ENCODE measurements at regions not wholly inside any gene's neighbourhood (a gene's known extent, or its start where the extent isn't known, plus 50 kb on each side); places are given as distances from the start of the nearest gene placed in this dataset.

GRCh38 chr6:4658486-4658885, 117.7 kb upstream of the CDYL start:
- no peak overlapping the region for H3K27ac ChIP-seq (ENCODE audit: low read length)
- no peak for DNase-seq (ENCODE audit: low read depth, low spot score)
- ChIA-PET POLR2A (no interaction called here), CTCF (no interaction called here)
- no peak for TF ChIP-seq TCF7L2 (IDR thresholded peaks at IDR 0.05; ENCODE audit: low read depth, low read length)
- TF ChIP-seq SIN3A (IDR thresholded peaks at IDR 0.05; ENCODE audit: borderline replicate concordance, insufficient read depth, low read depth, low read length): no peak
- no peak for TF ChIP-seq POLR2AphosphoS5 (IDR thresholded peaks at IDR 0.05; ENCODE audit: low read depth, low read length)
- TF ChIP-seq CTCF (IDR thresholded peaks at IDR 0.05): no peak
- TF ChIP-seq REST (IDR thresholded peaks at IDR 0.05; ENCODE audit: insufficient read depth in 1 of 2, low read depth in 2 of 2, low read length in 1 of 2): no peak
- intact Hi-C loops (cut with micrococcal nuclease; ENCODE audit: unreplicated experiment): no loop called here
- H3K36me3 ChIP-seq (ENCODE audit: control insufficient read depth, insufficient read depth, low read length): no peaks in the 10 kb centered on the region
- in situ Hi-C loops (cut with HindIII; ENCODE audit: low pct_unique_long_range_greater_than_20kb, low sequenced_read_pairs): no loop called here
- no peaks in the 10 kb centered on the region for H3K27me3 ChIP-seq (ENCODE audit: control insufficient read depth, insufficient read depth, low read length)
- BruUV-seq (replicated peaks): no TSS peak
- no peaks in the 10 kb centered on the region for H3K9me3 ChIP-seq (ENCODE audit: control insufficient read depth, insufficient read depth, low read depth, low read length)
- H3K4me3 ChIP-seq (ENCODE audit: low read depth in 2 of 2, low read length in 2 of 2): no peak overlapping the region
- ATAC-seq: 0 out of 2 replicates have a peak, but pooled peaks have one; percentile 38
- no peaks in the 10 kb centered on the region for H3K4me1 ChIP-seq (ENCODE audit: control insufficient read depth, insufficient read depth, low read length)

GRCh38 chr6:4656106-4656505, 120.1 kb upstream of the CDYL start:
- BruUV-seq (replicated peaks): no TSS peak
- Histone ChIP-seq H3K4me1 (ENCODE audit: control insufficient read depth, insufficient read depth, low read length) (no peaks in the 10 kb centered on the region), H3K4me3 (ENCODE audit: low read depth in 2 of 2, low read length in 2 of 2) (no peak overlapping the region), H3K27me3 (ENCODE audit: control insufficient read depth, insufficient read depth, low read length) (no peaks in the 10 kb centered on the region), H3K36me3 (ENCODE audit: control insufficient read depth, insufficient read depth, low read length) (no peaks in the 10 kb centered on the region), H3K27ac (ENCODE audit: low read length) (no peak overlapping the region), H3K9me3 (ENCODE audit: control insufficient read depth, insufficient read depth, low read depth, low read length) (no peaks in the 10 kb centered on the region; the same call in 1 of the 2 replicates)
- CTCF ChIA-PET: no interaction called here
- intact Hi-C loops (cut with micrococcal nuclease; ENCODE audit: unreplicated experiment) (no loop called here), in situ Hi-C loops (cut with HindIII; ENCODE audit: low pct_unique_long_range_greater_than_20kb, low sequenced_read_pairs) (no loop called here)
- ATAC-seq (no peak), DNase-seq (ENCODE audit: low read depth, low spot score) (no peak)
- no peak for TF ChIP-seq TCF7L2 (IDR thresholded peaks at IDR 0.05; ENCODE audit: low read depth, low read length)
- TF ChIP-seq POLR2AphosphoS5 (IDR thresholded peaks at IDR 0.05; ENCODE audit: low read depth, low read length): no peak
- TF ChIP-seq CTCF (IDR thresholded peaks at IDR 0.05): no peak
- no peak for TF ChIP-seq SIN3A (IDR thresholded peaks at IDR 0.05; ENCODE audit: borderline replicate concordance, insufficient read depth, low read depth, low read length)
- no peak for TF ChIP-seq REST (IDR thresholded peaks at IDR 0.05; ENCODE audit: insufficient read depth in 1 of 2, low read depth in 2 of 2, low read length in 1 of 2)
- POLR2A ChIA-PET: no interaction called here

All from Panc1 (cell line).